ENCODE measurements at regions not wholly inside any gene's neighbourhood (a gene's known extent, or its start where the extent isn't known, plus 50 kb on each side); places are given as distances from the start of the nearest gene placed in this dataset.
"Not testable (repeated sequence)": the region's sequence is repeated elsewhere in the genome, so short reads cannot be mapped to it uniquely, and the experiment has no call there.

- DNase-seq: no peak
These were observed 657.2 kb upstream of the ROBO1 start for GRCh38 chr3:80424951-80425350.

- no peak for DNase-seq
These were observed 640.4 kb upstream of the ROBO1 start for GRCh38 chr3:80408030-80408721.

- DNase-seq: no peak
These were observed 637.8 kb upstream of the ROBO1 start for GRCh38 chr3:80405618-80406017.

GRCh38 chr3:80395023-80395422, 627.2 kb upstream of the ROBO1 start:
- DNase-seq: no peak

- no peak for DNase-seq
These were observed 623.8 kb upstream of the ROBO1 start for GRCh38 chr3:80391573-80391972.

GRCh38 chr3:80384811-80385210, 617.0 kb upstream of the ROBO1 start:
- DNase-seq: no peak

- DNase-seq: no peak
These were observed 606.6 kb upstream of the ROBO1 start for GRCh38 chr3:80374423-80374822.

GRCh38 chr3:80368616-80369015, 600.8 kb upstream of the ROBO1 start:
- no peak for DNase-seq

- no peak for DNase-seq
These were observed 599.2 kb upstream of the ROBO1 start for GRCh38 chr3:80366808-80367548.

GRCh38 chr3:80357761-80358160, 590.0 kb upstream of the ROBO1 start:
- no peak for DNase-seq

GRCh38 chr3:80355144-80355543, 587.3 kb upstream of the ROBO1 start:
- no peak for DNase-seq

GRCh38 chr3:80351201-80351600, 583.4 kb upstream of the ROBO1 start:
- no peak for DNase-seq

GRCh38 chr3:80350771-80351170, 583.0 kb upstream of the ROBO1 start:
- DNase-seq: no peak

- DNase-seq: no peak
These were observed 570.6 kb upstream of the ROBO1 start for GRCh38 chr3:80338366-80338765.

- DNase-seq: no peak
These were observed 566.7 kb upstream of the ROBO1 start for GRCh38 chr3:80334534-80334933.

- DNase-seq: no peak
These were observed 563.8 kb upstream of the ROBO1 start for GRCh38 chr3:80331494-80332170.

- not testable (repeated sequence) for DNase-seq
These were observed 546.7 kb upstream of the ROBO1 start for GRCh38 chr3:80314541-80314940.

- DNase-seq: no peak
These were observed 540.8 kb upstream of the ROBO1 start for GRCh38 chr3:80308637-80309036.

- no peak for DNase-seq
These were observed 540.0 kb upstream of the ROBO1 start for GRCh38 chr3:80307844-80308243.

GRCh38 chr3:80297720-80298119, 529.9 kb upstream of the ROBO1 start:
- no peak for DNase-seq

GRCh38 chr3:80285388-80285787, 517.6 kb upstream of the ROBO1 start:
- no peak for DNase-seq

GRCh38 chr3:80283783-80284182, 516.0 kb upstream of the ROBO1 start:
- no peak for DNase-seq

- no peak for DNase-seq
These were observed 510.3 kb upstream of the ROBO1 start for GRCh38 chr3:80278056-80278455.

GRCh38 chr3:80275120-80275519, 507.3 kb upstream of the ROBO1 start:
- DNase-seq: no peak
